ENCODE measurements at regions not wholly inside any gene's neighbourhood (a gene's known extent, or its start where the extent isn't known, plus 50 kb on each side); places are given as distances from the start of the nearest gene placed in this dataset.

DNA sequence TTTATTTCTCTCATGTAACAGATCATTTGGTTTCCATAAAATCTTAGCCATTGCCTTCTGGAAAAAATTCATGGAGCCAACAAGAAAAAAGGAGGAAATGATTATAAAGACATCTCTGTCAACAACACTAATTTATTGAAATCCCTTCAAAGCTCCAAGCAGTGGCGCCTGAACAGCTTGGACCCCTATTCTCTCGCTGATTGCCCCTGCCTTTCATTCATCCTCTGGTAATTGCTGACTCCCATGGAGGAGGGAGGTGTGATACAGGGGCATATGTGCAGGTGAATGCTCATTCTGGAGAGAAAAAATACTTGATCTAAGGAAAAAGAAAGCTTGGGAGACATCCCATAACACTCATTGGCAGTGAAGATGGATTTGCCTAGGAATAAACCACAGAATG lies 345.5 kb downstream of the FGFR2 start:
- Mint-ChIP-seq H3K4me1 (no peaks in the 10 kb centered on the region), H3K36me3 (ENCODE audit: low read depth) (no peaks in the 10 kb centered on the region), H3K27ac (no peak overlapping the region), H3K9me3 (peaks cover 2% of the 10 kb centered on the region), H3K27me3 (ENCODE audit: insufficient read depth) (no peaks in the 10 kb centered on the region), H3K4me3 (no peak overlapping the region)
- TF ChIP-seq, protein P1, sequence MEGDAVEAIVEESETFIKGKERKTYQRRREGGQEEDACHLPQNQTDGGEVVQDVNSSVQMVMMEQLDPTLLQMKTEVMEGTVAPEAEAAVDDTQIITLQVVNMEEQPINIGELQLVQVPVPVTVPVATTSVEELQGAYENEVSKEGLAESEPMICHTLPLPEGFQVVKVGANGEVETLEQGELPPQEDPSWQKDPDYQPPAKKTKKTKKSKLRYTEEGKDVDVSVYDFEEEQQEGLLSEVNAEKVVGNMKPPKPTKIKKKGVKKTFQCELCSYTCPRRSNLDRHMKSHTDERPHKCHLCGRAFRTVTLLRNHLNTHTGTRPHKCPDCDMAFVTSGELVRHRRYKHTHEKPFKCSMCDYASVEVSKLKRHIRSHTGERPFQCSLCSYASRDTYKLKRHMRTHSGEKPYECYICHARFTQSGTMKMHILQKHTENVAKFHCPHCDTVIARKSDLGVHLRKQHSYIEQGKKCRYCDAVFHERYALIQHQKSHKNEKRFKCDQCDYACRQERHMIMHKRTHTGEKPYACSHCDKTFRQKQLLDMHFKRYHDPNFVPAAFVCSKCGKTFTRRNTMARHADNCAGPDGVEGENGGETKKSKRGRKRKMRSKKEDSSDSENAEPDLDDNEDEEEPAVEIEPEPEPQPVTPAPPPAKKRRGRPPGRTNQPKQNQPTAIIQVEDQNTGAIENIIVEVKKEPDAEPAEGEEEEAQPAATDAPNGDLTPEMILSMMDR (conservative IDR thresholded peaks at IDR 0.05) = no peak
- H3K9ac ChIP-seq (ENCODE audit: extremely low read depth, low read length, poor library complexity, severe bottlenecking) = no peak overlapping the region
- H3K36me3 ChIP-seq (ENCODE audit: control insufficient read depth, insufficient read depth, low read length) = no peaks in the 10 kb centered on the region
- peaks cover 4% of the 10 kb centered on the region for H3K27me3 ChIP-seq (ENCODE audit: control insufficient read depth, insufficient read depth, low read length, poor library complexity, severe bottlenecking)
- no peak for DNase-seq
- H3K4me1 ChIP-seq (ENCODE audit: control insufficient read depth, insufficient read depth, low read length) = no peaks in the 10 kb centered on the region
- WGBS, 2 experiments (ENCODE audit: insufficient coverage in 1 of 2, insufficient read length in 1 of 2) = 91% methylated on average over 2 of the region's 2 CpGs; no CpG with 5 or more reads in 1 of the 2 experiments
- H3K9me3 ChIP-seq (ENCODE audit: control insufficient read depth, low read length) = no peaks in the 10 kb centered on the region
- no peak overlapping the region for H3K27ac ChIP-seq (ENCODE audit: low read depth, low read length)
- no peak overlapping the region for H3K4me3 ChIP-seq (ENCODE audit: low read length)

DNA sequence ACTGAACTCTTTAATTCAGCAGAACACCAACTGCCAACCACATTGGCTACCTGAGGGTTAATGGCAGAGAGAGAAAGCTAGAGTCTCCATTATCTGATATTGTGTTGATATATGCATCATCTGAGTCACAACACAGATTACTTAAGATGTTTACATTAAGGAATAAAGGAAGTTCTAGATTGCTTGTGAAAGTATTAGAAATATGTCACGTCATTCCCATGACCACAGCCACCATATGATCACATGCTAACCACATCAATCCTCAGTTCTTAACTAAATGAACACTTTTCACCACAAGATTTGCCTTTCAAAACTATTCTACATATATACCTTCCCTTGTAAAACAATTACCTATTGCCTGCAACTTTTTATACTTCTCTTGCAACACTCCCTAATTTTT lies 337.9 kb downstream of the FGFR2 start:
- no peak overlapping the region for H3K4me3 ChIP-seq (ENCODE audit: low read length)
- no peak overlapping the region for H3K27ac ChIP-seq (ENCODE audit: low read depth, low read length)
- H3K9ac ChIP-seq (ENCODE audit: extremely low read depth, low read length, poor library complexity, severe bottlenecking) = no peak overlapping the region
- Mint-ChIP-seq H3K36me3 (ENCODE audit: low read depth) (no peaks in the 10 kb centered on the region), H3K4me1 (peaks cover 14% of the 10 kb centered on the region), H3K27me3 (ENCODE audit: insufficient read depth) (peaks cover 7% of the 10 kb centered on the region), H3K27ac (no peak overlapping the region), H3K4me3 (no peak overlapping the region), H3K9me3 (peaks cover 15% of the 10 kb centered on the region)
- TF ChIP-seq, protein P1 (conservative IDR thresholded peaks at IDR 0.05) = no peak
- H3K27me3 ChIP-seq (ENCODE audit: control insufficient read depth, insufficient read depth, low read length, poor library complexity, severe bottlenecking) = no peaks in the 10 kb centered on the region
- H3K36me3 ChIP-seq (ENCODE audit: control insufficient read depth, insufficient read depth, low read length) = no peaks in the 10 kb centered on the region
- no peaks in the 10 kb centered on the region for H3K4me1 ChIP-seq (ENCODE audit: control insufficient read depth, insufficient read depth, low read length)
- no peaks in the 10 kb centered on the region for H3K9me3 ChIP-seq (ENCODE audit: control insufficient read depth, low read length)
- 91% methylated on average over 1 of the region's 1 CpG; no CpG with 5 or more reads in 1 of the 2 experiments for WGBS, 2 experiments (ENCODE audit: insufficient coverage in 1 of 2, insufficient read length in 1 of 2)
- DNase-seq = no peak

DNA sequence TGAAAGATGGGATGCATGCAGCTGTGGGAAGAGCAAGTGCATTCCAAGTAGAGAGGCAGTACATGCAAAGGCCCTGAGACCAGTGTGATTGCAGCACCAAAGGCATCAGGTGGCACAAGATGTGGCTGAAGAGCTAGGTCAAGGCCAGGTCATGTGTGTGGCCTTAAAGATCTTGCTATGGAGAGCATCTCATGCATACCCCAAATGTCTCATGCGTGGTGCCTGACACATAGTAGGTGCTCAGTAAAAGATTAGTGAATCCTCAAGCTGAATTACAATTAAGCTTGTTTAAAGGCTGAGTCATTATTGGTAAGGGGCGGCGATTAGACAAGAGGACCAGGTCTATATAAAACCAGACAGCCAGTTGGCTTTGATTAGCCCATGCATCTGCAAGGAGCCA lies 336.6 kb downstream of the FGFR2 start:
- H3K36me3 Mint-ChIP-seq (ENCODE audit: low read depth) = no peaks in the 10 kb centered on the region
- no peaks in the 10 kb centered on the region for H3K36me3 ChIP-seq (ENCODE audit: control insufficient read depth, insufficient read depth, low read length)
- TF ChIP-seq, protein P1 (conservative IDR thresholded peaks at IDR 0.05) = no peak
- H3K4me3 Mint-ChIP-seq = no peak overlapping the region
- peaks cover 7% of the 10 kb centered on the region for H3K27me3 Mint-ChIP-seq (ENCODE audit: insufficient read depth)
- no peak overlapping the region for H3K27ac Mint-ChIP-seq
- no peaks in the 10 kb centered on the region for H3K9me3 ChIP-seq (ENCODE audit: control insufficient read depth, low read length)
- H3K4me1 Mint-ChIP-seq = peaks cover 17% of the 10 kb centered on the region
- H3K9ac ChIP-seq (ENCODE audit: extremely low read depth, low read length, poor library complexity, severe bottlenecking) = no peak overlapping the region
- H3K4me1 ChIP-seq (ENCODE audit: control insufficient read depth, insufficient read depth, low read length) = no peaks in the 10 kb centered on the region
- no peaks in the 10 kb centered on the region for H3K27me3 ChIP-seq (ENCODE audit: control insufficient read depth, insufficient read depth, low read length, poor library complexity, severe bottlenecking)
- H3K9me3 Mint-ChIP-seq = peaks cover 15% of the 10 kb centered on the region
- WGBS, 2 experiments (ENCODE audit: insufficient coverage in 1 of 2, insufficient read length in 1 of 2) = 95 to 100% methylated on average over 3 of the region's 3 CpGs
- no peak for DNase-seq
- H3K4me3 ChIP-seq (ENCODE audit: low read length) = no peak overlapping the region
- no peak overlapping the region for H3K27ac ChIP-seq (ENCODE audit: low read depth, low read length)
